ENCODE measurements at regions not wholly inside any gene's neighbourhood (a gene's known extent, or its start where the extent isn't known, plus 50 kb on each side); places are given as distances from the start of the nearest gene placed in this dataset.

DNA sequence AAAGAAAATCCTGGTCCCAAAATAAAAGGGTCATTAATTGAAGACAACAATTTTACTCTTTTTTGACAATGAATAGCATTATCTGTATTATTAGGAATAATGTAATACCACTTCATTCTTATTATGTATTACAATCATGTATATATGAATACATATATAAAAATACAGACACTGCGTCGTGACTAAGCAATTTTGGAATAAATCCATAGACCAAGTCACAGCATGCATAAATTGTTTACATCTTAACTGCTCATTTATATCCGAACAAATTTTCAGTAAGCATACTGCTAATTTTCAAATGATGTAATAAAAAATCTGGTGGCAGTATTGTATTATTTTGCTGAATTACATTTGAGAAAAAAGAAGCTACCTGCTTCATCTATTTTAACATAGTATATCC is 321.6 kb upstream of the PITX2 start:
- Histone ChIP-seq H3K4me3 (ENCODE audit: insufficient read depth, low read length) (no peak overlapping the region), H3K27ac (ENCODE audit: low read depth, low read length) (no peak overlapping the region), H3K9me3 (ENCODE audit: low read depth, low read length) (no peaks in the 10 kb centered on the region), H2AFZ (ENCODE audit: low read length) (no peak overlapping the region), H3K4me2 (ENCODE audit: insufficient read depth, low read length) (no peak overlapping the region), H4K20me1 (ENCODE audit: insufficient read depth, low read length) (no peaks in the 10 kb centered on the region), H3K27me3 (ENCODE audit: insufficient read depth, low read length) (no peaks in the 10 kb centered on the region), H3K36me3 (ENCODE audit: insufficient read depth, low read length) (no peaks in the 10 kb centered on the region), H3K79me2 (ENCODE audit: insufficient read depth, low read length) (no peaks in the 10 kb centered on the region), H3K4me1 (ENCODE audit: insufficient read depth, low read length) (no peaks in the 10 kb centered on the region)
- TF ChIP-seq CTCF (IDR thresholded peaks at IDR 0.05; ENCODE audit: extremely low read depth, low read depth, low read length): no peak
- DNase-seq (ENCODE audit: insufficient read length, low spot score, missing footprints): no peak

- H3K27ac ChIP-seq (ENCODE audit: low read depth, low read length): no peak overlapping the region
- H3K9me3 ChIP-seq (ENCODE audit: low read depth, low read length): no peaks in the 10 kb centered on the region
- no peaks in the 10 kb centered on the region for H3K79me2 ChIP-seq (ENCODE audit: insufficient read depth, low read length)
- DNase-seq (ENCODE audit: insufficient read length, low spot score, missing footprints): no peak
- TF ChIP-seq CTCF (IDR thresholded peaks at IDR 0.05; ENCODE audit: extremely low read depth, low read depth, low read length): no peak
- no peaks in the 10 kb centered on the region for H4K20me1 ChIP-seq (ENCODE audit: insufficient read depth, low read length)
- H3K4me3 ChIP-seq (ENCODE audit: insufficient read depth, low read length): no peak overlapping the region
- no peak overlapping the region for H2AFZ ChIP-seq (ENCODE audit: low read length)
- no peaks in the 10 kb centered on the region for H3K27me3 ChIP-seq (ENCODE audit: insufficient read depth, low read length)
- no peaks in the 10 kb centered on the region for H3K36me3 ChIP-seq (ENCODE audit: insufficient read depth, low read length)
- no peak overlapping the region for H3K4me2 ChIP-seq (ENCODE audit: insufficient read depth, low read length)
- H3K4me1 ChIP-seq (ENCODE audit: insufficient read depth, low read length): no peaks in the 10 kb centered on the region
These were observed 322.7 kb upstream of the PITX2 start for GRCh38 chr4:110945600-110945999.

DNA sequence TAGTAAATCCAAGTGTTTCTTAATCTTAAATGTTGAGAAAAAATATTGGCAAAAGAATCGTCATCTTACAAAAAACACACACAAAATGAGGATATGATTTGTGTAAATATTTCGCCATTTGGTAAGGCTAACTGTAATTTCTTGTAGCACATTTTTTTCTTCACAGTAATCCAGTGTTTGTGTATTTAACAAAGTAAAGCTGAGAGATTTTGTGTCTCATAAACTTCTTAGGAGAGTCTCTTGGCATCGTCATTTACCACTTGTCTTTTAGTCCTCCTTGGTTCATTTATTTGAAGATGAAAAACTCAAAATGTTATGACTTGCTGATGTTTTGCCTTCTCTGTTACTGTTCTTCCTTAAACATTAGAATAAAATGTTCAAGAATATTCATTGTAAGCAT is 326.7 kb upstream of the PITX2 start:
- no peaks in the 10 kb centered on the region for H3K27me3 ChIP-seq (ENCODE audit: insufficient read depth, low read length)
- no peaks in the 10 kb centered on the region for H3K4me1 ChIP-seq (ENCODE audit: insufficient read depth, low read length)
- H3K27ac ChIP-seq (ENCODE audit: low read depth, low read length): no peak overlapping the region
- H3K79me2 ChIP-seq (ENCODE audit: insufficient read depth, low read length): no peaks in the 10 kb centered on the region
- no peaks in the 10 kb centered on the region for H3K36me3 ChIP-seq (ENCODE audit: insufficient read depth, low read length)
- H3K4me2 ChIP-seq (ENCODE audit: insufficient read depth, low read length): no peak overlapping the region
- H3K4me3 ChIP-seq (ENCODE audit: insufficient read depth, low read length): no peak overlapping the region
- H4K20me1 ChIP-seq (ENCODE audit: insufficient read depth, low read length): no peaks in the 10 kb centered on the region
- H3K9me3 ChIP-seq (ENCODE audit: low read depth, low read length): no peaks in the 10 kb centered on the region
- DNase-seq (ENCODE audit: insufficient read length, low spot score, missing footprints): no peak
- no peak for TF ChIP-seq CTCF (IDR thresholded peaks at IDR 0.05; ENCODE audit: extremely low read depth, low read depth, low read length)
- H2AFZ ChIP-seq (ENCODE audit: low read length): no peak overlapping the region

- no peak overlapping the region for H3K4me2 ChIP-seq (ENCODE audit: insufficient read depth, low read length)
- no peaks in the 10 kb centered on the region for H3K4me1 ChIP-seq (ENCODE audit: insufficient read depth, low read length)
- H4K20me1 ChIP-seq (ENCODE audit: insufficient read depth, low read length): no peaks in the 10 kb centered on the region
- H2AFZ ChIP-seq (ENCODE audit: low read length): no peak overlapping the region
- DNase-seq (ENCODE audit: insufficient read length, low spot score, missing footprints): no peak
- H3K4me3 ChIP-seq (ENCODE audit: insufficient read depth, low read length): no peak overlapping the region
- H3K27ac ChIP-seq (ENCODE audit: low read depth, low read length): no peak overlapping the region
- H3K27me3 ChIP-seq (ENCODE audit: insufficient read depth, low read length): no peaks in the 10 kb centered on the region
- H3K36me3 ChIP-seq (ENCODE audit: insufficient read depth, low read length): no peaks in the 10 kb centered on the region
- H3K9me3 ChIP-seq (ENCODE audit: low read depth, low read length): no peaks in the 10 kb centered on the region
- TF ChIP-seq CTCF (IDR thresholded peaks at IDR 0.05; ENCODE audit: extremely low read depth, low read depth, low read length): no peak
- no peaks in the 10 kb centered on the region for H3K79me2 ChIP-seq (ENCODE audit: insufficient read depth, low read length)
These were observed 327.9 kb upstream of the PITX2 start for GRCh38 chr4:110950731-110951130.

Data from osteoblast (primary cell).